RWPE1 (cell line): ENCODE measurements at regions not wholly inside any gene's neighbourhood (a gene's known extent, or its start where the extent isn't known, plus 50 kb on each side); places are given as distances from the start of the nearest gene placed in this dataset.
"Not testable (repeated sequence)": the region's sequence is repeated elsewhere in the genome, so short reads cannot be mapped to it uniquely, and the experiment has no call there.

Experiments used
- CTCF ChIA-PET: fragments of 350-600 bp; sonication (Branson Sonifier 250); formaldehyde crosslinking; extraction: SDS; loops from one replicate; lab custom pipeline; 2021; lab: Yijun Ruan, JAX
- POLR2A ChIA-PET: fragments of 400-600 bp; formaldehyde crosslinking; extraction: SDS; loops from one replicate; lab custom pipeline; 2020; ENCODE audit warnings: antibody characterized with exemption; ENCODE audit not compliant: low non-redundant PET; lab: Yijun Ruan, JAX
- DNase-seq: peaks from one replicate; pipeline ENCODE4 v3.0.0; 2012; ENCODE audit warnings: low spot score
- H3K27ac ChIP-seq: fragments of 450-650 bp; 2 replicates; pipeline ENCODE4 v1.5.1; 2017
- TF ChIP-seq, protein P1 (sequence below): fragments of 450-650 bp; conservative IDR thresholded peaks from 2 replicates; pipeline ENCODE4 v1.5.1; 2017; ENCODE audit warnings: low read depth, mild to moderate bottlenecking

DNA sequence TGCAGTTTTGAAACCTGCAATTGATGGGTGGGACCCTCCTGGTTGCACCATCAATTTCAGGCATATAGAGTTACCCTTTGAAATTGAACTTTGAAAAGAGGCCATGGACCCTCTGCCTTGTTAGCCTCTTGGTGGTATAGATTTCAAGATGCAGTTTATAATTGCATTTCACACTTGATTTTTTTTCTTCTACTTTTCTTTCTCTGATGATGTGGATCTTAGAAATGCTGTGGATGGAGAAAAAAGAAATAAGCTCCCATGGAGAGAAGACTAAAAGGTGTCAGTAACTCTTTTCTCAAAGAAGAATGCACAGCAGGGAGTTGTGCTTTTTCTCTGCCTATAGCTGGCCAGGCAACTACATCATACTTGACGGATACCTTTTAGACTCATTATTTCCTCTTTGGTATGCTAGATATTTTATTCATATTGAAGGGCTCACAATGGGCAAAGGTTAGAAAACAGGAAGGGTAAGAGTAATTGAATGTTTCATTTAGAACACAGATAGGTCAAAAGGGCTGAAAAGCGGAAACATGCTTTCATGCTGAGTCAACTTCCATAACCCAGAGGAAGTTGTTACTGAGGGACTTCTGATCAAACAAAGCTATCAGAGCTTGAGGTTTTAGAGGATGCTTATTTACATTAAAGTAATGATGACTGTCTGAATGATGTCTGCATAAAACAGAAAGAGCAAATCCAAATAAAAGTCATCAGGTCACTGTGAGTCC, 773.2 kb upstream of the LRRN3 start:
- ChIA-PET CTCF (interaction anchor here (0.7 kb wide), 1 partner anchor 1105 kb away, joined by 3 read pairs; no protein-coding TSS in a partner anchor), POLR2A (no interaction called here)
- TF ChIP-seq, protein P1, sequence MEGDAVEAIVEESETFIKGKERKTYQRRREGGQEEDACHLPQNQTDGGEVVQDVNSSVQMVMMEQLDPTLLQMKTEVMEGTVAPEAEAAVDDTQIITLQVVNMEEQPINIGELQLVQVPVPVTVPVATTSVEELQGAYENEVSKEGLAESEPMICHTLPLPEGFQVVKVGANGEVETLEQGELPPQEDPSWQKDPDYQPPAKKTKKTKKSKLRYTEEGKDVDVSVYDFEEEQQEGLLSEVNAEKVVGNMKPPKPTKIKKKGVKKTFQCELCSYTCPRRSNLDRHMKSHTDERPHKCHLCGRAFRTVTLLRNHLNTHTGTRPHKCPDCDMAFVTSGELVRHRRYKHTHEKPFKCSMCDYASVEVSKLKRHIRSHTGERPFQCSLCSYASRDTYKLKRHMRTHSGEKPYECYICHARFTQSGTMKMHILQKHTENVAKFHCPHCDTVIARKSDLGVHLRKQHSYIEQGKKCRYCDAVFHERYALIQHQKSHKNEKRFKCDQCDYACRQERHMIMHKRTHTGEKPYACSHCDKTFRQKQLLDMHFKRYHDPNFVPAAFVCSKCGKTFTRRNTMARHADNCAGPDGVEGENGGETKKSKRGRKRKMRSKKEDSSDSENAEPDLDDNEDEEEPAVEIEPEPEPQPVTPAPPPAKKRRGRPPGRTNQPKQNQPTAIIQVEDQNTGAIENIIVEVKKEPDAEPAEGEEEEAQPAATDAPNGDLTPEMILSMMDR: no peak
- H3K27ac ChIP-seq: no peak overlapping the region
- peak; percentile 10 for DNase-seq

DNA sequence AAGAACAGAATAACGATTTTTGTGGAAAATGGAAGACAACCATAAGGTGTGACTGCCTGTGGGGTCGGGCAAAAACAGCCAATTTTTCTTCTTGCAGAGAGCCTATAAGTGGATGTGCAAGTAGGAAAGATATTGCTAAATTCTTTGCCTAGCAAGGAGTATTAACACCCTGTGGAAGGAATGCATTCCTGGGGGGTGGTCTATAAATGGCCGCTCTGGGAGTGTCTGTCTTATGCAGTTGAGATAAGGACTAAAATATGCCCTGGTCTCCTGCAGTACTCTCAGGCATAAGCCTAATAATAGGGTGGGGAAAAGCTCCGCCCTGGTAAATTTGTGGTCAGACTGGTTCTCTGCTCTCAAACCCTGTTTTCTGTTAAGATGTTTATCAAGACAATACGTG, 770.6 kb upstream of the LRRN3 start:
- DNase-seq, POLR2A ChIA-PET, H3K27ac ChIP-seq: not testable (repeated sequence)
- CTCF ChIA-PET: interaction anchor here (0.7 kb wide), 1 partner anchor 515 kb away, joined by 6 read pairs; no protein-coding TSS in a partner anchor

DNA sequence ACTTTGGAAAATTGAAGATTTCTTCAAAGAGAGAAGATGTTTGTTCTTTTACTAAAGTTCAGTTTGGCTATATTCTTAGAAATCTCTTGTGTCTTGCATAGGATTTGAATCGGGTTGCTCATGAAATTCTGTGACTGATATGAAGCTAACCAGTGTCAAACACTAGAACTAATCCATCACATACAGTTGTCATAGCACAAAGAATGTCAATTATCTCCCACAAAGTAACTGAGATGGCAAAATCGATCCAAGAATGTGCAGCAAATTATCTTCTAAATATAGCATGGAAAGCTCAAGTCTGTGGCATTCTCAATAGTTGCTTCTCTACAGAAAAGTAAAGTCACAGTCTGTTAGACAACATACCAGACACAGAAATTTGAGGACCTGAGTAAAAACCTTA, 768.1 kb upstream of the LRRN3 start:
- DNase-seq: no peak
- CTCF ChIA-PET: interaction anchor here (0.6 kb wide), 1 partner anchor 47 kb away, joined by 3 read pairs; no protein-coding TSS in a partner anchor
- H3K27ac ChIP-seq: no peak overlapping the region
- TF ChIP-seq, protein P1: no peak
- POLR2A ChIA-PET: no interaction called here

DNA sequence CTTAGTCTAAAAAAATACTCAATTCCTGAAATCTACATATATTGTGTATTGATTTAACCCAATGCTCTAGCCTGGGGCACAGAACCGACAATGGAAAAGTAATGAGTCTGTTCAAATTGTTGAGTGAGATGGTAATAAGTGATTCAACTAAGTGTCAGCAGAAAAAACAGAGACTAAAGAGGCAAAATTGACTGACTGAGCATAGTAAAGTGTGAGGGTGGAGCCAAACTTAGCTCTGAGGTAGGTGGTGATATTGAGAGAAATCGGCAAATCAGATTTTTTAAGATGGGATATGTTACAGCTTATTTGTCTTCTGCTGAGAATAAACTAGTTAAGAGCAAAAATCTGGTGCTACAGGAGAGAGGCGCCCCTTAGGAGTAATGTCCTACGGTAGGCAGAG, 764.0 kb upstream of the LRRN3 start:
- no peak overlapping the region for H3K27ac ChIP-seq
- DNase-seq: no peak
- POLR2A ChIA-PET: no interaction called here
- TF ChIP-seq, protein P1: no peak
- CTCF ChIA-PET: no interaction called here

DNA sequence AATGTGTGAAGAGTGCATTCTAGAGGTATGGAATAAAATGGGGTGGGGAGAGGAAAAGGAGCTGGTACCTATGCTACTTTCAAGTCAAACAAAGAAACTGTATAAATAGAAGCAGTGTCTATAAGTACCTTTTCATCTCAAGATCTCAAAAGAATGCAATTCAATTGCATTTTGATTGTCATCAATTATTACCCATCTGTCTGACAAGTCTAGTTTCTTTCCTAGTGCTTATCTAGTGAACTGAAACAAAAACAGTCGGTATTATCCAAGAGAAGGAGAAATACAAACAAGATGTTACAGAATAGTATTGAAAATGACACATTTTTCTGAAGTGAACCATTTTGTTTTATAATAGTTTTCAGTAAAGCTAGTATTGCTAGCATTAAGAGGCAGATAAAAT, 754.5 kb upstream of the LRRN3 start:
- ChIA-PET CTCF (no interaction called here), POLR2A (no interaction called here)
- DNase-seq: no peak
- TF ChIP-seq, protein P1: no peak
- no peak overlapping the region for H3K27ac ChIP-seq

DNA sequence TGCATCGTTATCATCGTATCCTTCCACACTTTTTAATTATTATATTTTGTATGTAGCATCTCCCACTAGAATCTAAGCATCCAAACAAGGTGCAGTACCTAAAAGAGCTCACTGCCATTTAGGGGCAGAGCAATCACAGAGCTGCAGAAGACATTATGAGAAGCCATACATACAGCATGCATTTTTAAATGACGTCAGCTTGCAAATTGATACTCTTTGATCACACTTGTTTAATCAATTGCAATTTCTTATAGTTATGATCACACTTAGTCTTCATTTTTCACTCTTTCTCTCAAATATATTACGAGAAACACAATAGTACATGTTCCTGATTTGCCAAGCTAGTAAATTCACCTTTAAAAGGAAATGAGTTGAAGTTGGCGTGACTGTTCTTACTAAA, 753.3 kb upstream of the LRRN3 start:
- ChIA-PET CTCF (interaction anchor here (0.7 kb wide), 1 partner anchor 116 kb away, joined by 3 read pairs; no protein-coding TSS in a partner anchor), POLR2A (no interaction called here)
- DNase-seq: no peak
- no peak overlapping the region for H3K27ac ChIP-seq
- TF ChIP-seq, protein P1: no peak

DNA sequence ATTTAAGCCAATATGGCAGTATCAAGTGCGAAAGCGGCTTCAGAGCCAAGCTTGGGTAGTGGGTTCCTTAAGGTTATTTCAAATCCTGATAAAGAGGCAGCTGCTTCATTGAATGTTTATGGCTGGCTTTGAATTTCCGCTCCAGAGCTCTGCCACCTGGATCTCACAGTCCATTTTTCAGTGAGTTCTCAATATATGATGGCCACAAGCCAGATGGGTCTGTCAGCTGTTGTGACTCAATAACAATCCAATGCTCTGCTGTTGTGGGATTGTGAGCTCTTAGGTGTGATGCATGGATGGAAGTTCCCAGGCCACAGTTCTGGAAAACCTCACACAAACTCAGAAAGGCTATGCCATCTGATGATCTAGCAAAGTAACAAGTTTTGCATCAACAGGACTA, 743.8 kb upstream of the LRRN3 start:
- DNase-seq: no peak
- TF ChIP-seq, protein P1: no peak
- POLR2A ChIA-PET: no interaction called here
- CTCF ChIA-PET: interaction anchor here (0.6 kb wide), 1 partner anchor 510 kb away, joined by 7 read pairs; no protein-coding TSS in a partner anchor
- no peak overlapping the region for H3K27ac ChIP-seq
